GM20431 (cell line): ENCODE measurements at regions not wholly inside any gene's neighbourhood (a gene's known extent, or its start where the extent isn't known, plus 50 kb on each side); places are given as distances from the start of the nearest gene placed in this dataset.

ENCODE experiments used
- in situ Hi-C: fragments of 300-500 bp; cut with MseI, MboI; formaldehyde crosslinking; loops from one replicate; pipeline ENCODE4 v1.15.0; 2020; ENCODE audit warnings: low sequenced_read_pairs; ENCODE audit not compliant: unreplicated experiment

GRCh38 chr3:132262956-132263355, 54.3 kb upstream of the ACP3 start:
- in situ Hi-C loops, result no loop called here

DNA sequence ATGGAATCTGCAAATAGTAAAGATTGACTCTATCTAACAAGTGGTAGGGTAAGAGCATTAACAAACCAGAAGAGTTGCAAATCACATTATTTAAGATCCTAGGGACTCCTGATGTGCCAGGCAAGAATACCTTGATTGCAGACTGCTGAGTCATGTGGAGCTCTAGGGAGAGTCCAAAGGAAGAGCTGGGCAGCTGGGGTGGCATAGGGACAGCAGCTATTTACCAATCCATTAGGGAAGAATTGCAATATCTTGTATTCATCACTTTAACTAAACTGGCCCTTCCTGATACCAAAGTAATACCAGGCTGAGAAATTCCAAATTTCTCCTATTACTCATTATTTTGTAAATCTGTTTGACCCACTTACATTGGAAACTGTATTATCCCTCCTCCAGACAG, 52.2 kb upstream of the ACP3 start:
- in situ Hi-C loops, result no loop called here

DNA sequence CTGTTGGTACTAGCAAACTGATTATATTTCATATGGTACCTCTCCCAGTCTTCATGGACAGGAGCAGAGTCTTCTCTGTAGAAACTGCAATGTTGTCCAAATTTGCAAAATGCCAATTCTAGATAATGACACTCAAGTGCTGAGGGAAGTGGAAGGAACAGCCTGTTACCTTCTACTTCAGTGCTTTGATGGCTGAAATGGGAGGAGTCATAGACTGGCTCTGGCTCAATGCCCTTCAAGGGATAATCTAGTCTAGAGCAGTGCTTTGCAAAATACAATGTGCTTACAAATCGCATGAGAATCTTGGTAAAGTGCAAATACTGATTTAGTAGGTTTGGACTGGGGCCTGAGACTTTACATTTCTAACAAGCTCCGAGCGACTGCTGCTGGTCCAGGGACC, 51.7 kb upstream of the ACP3 start:
- in situ Hi-C loops, result no loop called here

GRCh38 chr3:132267391-132267993, 49.7 kb upstream of the ACP3 start:
- in situ Hi-C loops, result no loop called here
